ENCODE measurements at regions not wholly inside any gene's neighbourhood (a gene's known extent, or its start where the extent isn't known, plus 50 kb on each side); places are given as distances from the start of the nearest gene placed in this dataset.

DNA sequence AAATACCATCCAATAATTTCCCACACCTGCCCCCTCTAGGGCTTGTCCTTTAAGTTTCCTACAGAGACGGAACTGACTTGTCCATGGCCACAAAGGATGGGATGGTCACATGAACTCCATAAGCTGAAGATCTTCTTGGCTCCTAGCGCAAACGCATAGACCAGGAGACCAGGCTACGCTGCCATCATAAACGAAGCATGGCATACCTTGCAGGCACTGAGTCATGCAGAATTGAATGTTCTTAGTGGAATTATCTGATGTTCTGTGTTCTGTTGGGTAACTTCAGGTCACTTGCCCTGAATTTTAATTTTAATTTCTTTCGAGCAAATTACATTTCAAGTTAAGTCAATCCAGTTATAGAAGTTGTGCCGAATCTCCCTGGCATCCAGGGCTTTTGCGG is 96.4 kb upstream of the STARD13 start:
- TF ChIP-seq POLR2AphosphoS5 (IDR thresholded peaks at IDR 0.05), result no peak
- TF ChIP-seq, protein P1, sequence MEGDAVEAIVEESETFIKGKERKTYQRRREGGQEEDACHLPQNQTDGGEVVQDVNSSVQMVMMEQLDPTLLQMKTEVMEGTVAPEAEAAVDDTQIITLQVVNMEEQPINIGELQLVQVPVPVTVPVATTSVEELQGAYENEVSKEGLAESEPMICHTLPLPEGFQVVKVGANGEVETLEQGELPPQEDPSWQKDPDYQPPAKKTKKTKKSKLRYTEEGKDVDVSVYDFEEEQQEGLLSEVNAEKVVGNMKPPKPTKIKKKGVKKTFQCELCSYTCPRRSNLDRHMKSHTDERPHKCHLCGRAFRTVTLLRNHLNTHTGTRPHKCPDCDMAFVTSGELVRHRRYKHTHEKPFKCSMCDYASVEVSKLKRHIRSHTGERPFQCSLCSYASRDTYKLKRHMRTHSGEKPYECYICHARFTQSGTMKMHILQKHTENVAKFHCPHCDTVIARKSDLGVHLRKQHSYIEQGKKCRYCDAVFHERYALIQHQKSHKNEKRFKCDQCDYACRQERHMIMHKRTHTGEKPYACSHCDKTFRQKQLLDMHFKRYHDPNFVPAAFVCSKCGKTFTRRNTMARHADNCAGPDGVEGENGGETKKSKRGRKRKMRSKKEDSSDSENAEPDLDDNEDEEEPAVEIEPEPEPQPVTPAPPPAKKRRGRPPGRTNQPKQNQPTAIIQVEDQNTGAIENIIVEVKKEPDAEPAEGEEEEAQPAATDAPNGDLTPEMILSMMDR (IDR thresholded peaks at IDR 0.05), result no peak
- no peak for TF ChIP-seq POLR2A (IDR thresholded peaks at IDR 0.05; ENCODE audit: low read depth)
- TF ChIP-seq EP300 (IDR thresholded peaks at IDR 0.05), result no peak

All from esophagus muscularis mucosa (tissue), 4 donors.